LNCaP clone FGC (cell line): ENCODE measurements at regions not wholly inside any gene's neighbourhood (a gene's known extent, or its start where the extent isn't known, plus 50 kb on each side); places are given as distances from the start of the nearest gene placed in this dataset.

ENCODE experiments used
- DNase-seq: peaks from one replicate; pipeline ENCODE4 v3.0.0-alpha.2; 2011; ENCODE audit warnings: low read depth
- H3K4me3 ChIP-seq: 2 replicates; pipeline ENCODE4 v1.5.1; 2011; ENCODE audit warnings: mild to moderate bottlenecking, low read depth, low read length, control low read depth
- TF ChIP-seq, protein P1 (sequence below): IDR thresholded peaks from 2 replicates; pipeline ENCODE4 v1.5.1; 2012; ENCODE audit warnings: mild to moderate bottlenecking; ENCODE audit not compliant: control insufficient read depth, insufficient read depth; ENCODE audit errors: extremely low read depth

DNA sequence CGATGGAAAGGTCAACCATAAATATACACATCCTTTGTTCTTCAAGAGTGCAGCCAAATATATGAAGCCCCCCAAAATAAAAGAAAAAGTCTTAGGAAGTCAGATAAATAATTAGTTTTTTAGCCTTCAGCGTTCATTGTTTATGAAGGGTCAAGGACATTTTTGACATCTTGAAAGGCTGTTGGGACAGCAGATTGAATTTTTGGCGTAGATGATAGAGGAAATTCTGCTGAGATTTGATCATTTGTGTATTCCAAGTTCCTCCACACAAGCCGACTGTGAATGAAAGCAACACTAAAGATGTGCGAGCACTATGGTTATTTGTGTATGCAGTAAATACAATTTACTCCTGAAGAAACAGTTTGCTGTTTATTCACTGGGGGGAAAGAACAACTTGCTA is 177.8 kb upstream of the PARD3B start:
- no peak overlapping the region for H3K4me3 ChIP-seq
- DNase-seq, result no peak
- TF ChIP-seq, protein P1, sequence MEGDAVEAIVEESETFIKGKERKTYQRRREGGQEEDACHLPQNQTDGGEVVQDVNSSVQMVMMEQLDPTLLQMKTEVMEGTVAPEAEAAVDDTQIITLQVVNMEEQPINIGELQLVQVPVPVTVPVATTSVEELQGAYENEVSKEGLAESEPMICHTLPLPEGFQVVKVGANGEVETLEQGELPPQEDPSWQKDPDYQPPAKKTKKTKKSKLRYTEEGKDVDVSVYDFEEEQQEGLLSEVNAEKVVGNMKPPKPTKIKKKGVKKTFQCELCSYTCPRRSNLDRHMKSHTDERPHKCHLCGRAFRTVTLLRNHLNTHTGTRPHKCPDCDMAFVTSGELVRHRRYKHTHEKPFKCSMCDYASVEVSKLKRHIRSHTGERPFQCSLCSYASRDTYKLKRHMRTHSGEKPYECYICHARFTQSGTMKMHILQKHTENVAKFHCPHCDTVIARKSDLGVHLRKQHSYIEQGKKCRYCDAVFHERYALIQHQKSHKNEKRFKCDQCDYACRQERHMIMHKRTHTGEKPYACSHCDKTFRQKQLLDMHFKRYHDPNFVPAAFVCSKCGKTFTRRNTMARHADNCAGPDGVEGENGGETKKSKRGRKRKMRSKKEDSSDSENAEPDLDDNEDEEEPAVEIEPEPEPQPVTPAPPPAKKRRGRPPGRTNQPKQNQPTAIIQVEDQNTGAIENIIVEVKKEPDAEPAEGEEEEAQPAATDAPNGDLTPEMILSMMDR, result no peak

DNA sequence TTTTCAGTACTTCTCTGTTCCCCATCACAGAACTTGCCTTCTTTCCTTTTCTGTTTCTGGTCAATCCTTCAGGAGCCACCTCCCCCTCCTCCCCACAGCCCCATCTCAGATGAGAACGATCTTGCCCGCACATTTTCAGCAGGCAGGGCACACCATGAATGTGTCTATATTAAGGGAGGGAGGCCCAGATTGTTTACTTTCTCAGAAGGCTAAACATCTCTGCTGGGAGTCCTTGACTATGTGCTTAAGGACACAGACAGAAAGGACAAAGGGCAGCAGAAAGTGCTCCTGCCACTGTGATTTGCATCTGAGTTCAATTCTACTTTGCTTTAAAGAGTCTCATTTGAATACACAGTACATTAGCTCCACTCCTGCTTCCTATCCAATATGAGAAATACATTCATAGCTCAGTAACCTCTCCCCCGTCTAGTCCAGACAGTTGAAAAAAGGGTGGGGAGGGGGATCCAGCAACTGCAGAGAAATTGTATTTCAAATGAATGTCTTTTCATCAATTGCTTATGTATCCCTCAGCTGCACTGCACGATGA is 175.0 kb upstream of the PARD3B start:
- DNase-seq, result no peak
- no peak overlapping the region for H3K4me3 ChIP-seq
- TF ChIP-seq, protein P1, result no peak

DNA sequence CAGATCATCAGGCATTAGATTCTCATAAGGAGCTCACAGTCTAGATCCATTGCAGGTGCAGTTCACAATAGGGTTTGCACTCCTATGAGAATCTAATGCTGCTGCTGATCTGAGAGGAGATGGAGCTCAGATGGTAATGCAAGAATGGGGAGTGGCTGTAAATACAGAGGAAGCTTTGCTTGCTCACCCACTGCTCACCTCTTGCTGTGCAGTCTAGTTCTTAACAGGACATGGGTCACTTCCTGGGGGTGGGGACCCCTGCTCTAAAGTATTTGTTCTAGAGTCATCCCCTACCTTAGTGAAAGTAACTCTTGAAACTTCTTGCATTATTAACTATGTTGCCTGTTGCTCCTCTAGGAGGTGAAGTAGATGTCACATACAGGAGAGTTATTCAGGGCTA is 171.3 kb upstream of the PARD3B start:
- TF ChIP-seq, protein P1, result no peak
- no peak overlapping the region for H3K4me3 ChIP-seq
- no peak for DNase-seq

DNA sequence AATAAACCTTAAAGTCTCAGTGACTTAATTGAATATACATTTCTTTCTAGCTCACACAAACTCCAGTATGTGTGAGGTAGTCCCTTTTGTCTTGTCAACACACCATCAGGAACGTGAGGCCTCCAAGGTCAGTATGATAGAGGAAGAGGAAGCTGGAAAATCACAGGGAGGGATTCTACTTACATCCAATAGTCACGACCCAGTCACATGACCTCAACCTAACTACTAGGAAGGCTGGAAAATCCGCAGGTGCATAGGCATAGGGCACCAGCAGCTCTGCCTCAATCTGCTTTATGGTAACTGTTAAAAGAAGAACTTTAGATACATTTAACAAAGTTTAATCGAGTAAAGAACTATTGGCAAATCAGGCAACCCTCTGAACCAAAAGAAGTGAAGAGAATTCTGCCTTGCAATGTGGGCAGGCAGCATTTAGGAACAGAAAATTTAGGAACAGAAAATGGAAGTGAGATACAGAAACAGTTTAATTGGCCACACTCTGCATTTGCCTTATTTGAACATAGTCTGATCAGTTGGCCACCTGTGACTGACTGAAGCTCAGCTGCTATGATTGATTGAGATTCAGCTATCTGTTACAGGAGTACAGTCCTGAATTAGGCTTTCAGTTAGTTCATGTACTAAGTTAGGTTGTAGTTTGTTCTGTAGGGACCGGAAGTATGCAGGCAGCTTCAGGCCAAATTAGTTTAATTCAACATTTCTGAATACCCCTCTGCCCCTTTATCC is 165.0 kb upstream of the PARD3B start:
- DNase-seq, result no peak
- TF ChIP-seq, protein P1, result no peak
- no peak overlapping the region for H3K4me3 ChIP-seq

DNA sequence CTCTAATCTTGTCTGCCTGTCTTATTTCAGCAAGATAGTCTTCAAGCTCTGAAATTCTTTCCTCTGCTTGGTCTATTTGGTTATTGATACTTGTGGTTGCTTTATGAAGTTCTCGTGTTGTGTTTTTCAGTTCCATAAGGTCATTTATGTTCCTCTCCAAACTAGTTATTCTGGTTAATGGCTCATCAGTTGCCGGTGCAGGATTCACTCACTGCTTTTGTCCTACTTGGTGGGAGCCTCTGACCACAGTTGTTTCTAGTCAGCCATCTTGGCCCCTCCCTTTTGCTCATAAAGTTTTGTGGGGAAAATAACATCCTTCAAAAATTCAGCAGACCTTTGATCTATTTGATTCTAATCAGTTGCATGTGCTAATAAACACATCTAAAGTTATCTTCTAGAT is 158.6 kb upstream of the PARD3B start:
- TF ChIP-seq, protein P1, result no peak
- DNase-seq, result no peak
- no peak overlapping the region for H3K4me3 ChIP-seq

DNA sequence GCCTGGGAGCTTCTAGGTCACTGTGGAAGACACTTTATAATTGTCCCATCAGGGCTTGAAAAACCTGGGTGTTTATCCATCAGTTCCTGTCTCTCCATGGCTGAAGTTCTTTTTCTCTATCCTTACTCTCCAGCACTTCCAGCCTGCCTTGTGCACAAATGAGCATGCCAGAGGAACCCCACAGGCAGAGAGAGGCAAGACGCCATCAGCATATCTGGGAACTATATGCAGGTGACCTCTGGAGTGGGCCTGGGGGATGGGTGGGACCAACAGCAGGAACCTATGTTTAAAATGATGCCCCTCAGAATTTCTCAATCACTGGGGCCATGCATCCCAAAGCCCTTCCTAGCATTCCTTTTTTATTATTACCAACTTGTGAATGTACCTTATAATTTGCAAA is 156.2 kb upstream of the PARD3B start:
- TF ChIP-seq, protein P1, result no peak
- no peak for DNase-seq
- no peak overlapping the region for H3K4me3 ChIP-seq

DNA sequence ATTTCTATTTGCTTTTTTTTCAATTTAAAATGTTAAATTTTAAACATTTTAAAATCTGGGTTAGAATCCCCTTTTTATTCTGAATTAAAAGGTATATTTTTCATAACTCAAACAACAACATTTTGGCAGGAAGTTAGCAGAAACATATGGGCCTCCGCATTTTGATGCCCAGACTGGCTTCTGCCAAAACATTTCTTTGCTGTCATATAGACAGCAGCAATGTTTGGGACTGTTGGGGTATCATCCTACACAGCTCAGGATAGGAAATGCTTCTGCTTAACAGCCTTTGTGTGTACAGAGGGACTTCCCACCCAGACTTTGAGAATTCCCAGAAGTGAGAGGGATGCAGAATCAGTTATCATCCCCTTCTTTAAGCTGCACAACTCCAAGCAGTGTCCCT is 155.4 kb upstream of the PARD3B start:
- no peak for DNase-seq
- TF ChIP-seq, protein P1, result no peak
- no peak overlapping the region for H3K4me3 ChIP-seq
